ENCODE measurements at regions not wholly inside any gene's neighbourhood (a gene's known extent, or its start where the extent isn't known, plus 50 kb on each side); places are given as distances from the start of the nearest gene placed in this dataset.
"Not testable (repeated sequence)": the region's sequence is repeated elsewhere in the genome, so short reads cannot be mapped to it uniquely, and the experiment has no call there.

- no peak for TF ChIP-seq CTCF (IDR thresholded peaks at IDR 0.05)
- Histone ChIP-seq H3K27ac (no peak overlapping the region), H3K36me3 (no peaks in the 10 kb centered on the region), H3K27me3 (replicated peaks; ENCODE audit: insufficient read depth) (no peaks in the 10 kb centered on the region), H3K4me3 (no peak overlapping the region), H3K4me1 (ENCODE audit: control insufficient read depth in 1 of 2, low read depth in 2 of 2) (no peaks in the 10 kb centered on the region), H3K9me3 (no peaks in the 10 kb centered on the region)
- DNase-seq (ENCODE audit: low spot score) = no peak
- no peak for ATAC-seq (ENCODE audit: insufficient number of reproducible peaks, low FRiP score, low read depth)
Measured at GRCh38 chr13:72620874-72621273, 106.6 kb downstream of the MZT1 start.

GRCh38 chr13:72617951-72618350 lies 109.5 kb downstream of the MZT1 start:
- TF ChIP-seq CTCF (IDR thresholded peaks at IDR 0.05) = no peak
- H3K27me3 ChIP-seq (replicated peaks; ENCODE audit: insufficient read depth) = no peaks in the 10 kb centered on the region
- ATAC-seq (ENCODE audit: insufficient number of reproducible peaks, low FRiP score, low read depth) = no peak

DNA sequence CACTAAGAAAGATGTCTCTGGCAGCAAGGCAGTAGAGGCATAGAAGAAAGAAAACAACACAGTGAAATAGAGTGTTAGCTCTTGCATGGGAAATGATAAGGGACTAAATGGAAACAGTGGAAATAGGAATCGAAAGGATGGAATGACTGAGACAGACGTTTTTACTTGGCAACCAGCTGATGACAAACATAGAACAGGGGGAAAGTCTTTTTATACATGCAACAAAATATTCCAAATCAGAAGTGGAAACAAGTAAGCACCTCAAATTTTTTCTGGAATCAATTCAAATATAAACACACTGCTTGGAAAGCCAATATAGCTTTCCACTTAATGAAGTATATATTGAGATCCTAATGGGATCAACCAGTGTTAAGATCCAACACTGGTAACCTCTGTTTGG lies 110.2 kb downstream of the MZT1 start:
- DNase-seq (ENCODE audit: low spot score) (no peak), ATAC-seq (ENCODE audit: insufficient number of reproducible peaks, low FRiP score, low read depth) (no peak)
- Histone ChIP-seq H3K27me3 (replicated peaks; ENCODE audit: insufficient read depth) (no peaks in the 10 kb centered on the region), H3K9me3 (no peaks in the 10 kb centered on the region), H3K4me1 (ENCODE audit: control insufficient read depth in 1 of 2, low read depth in 2 of 2) (no peaks in the 10 kb centered on the region), H3K27ac (no peak overlapping the region), H3K4me3 (no peak overlapping the region), H3K36me3 (no peaks in the 10 kb centered on the region)
- no peak for TF ChIP-seq CTCF (IDR thresholded peaks at IDR 0.05)

More at GRCh38 chr13:72617951-72618350, 109.5 kb downstream of the MZT1 start:
- Histone ChIP-seq H3K27ac (no peak overlapping the region), H3K36me3 (no peaks in the 10 kb centered on the region), H3K4me1 (ENCODE audit: control insufficient read depth in 1 of 2, low read depth in 2 of 2) (no peaks in the 10 kb centered on the region), H3K9me3 (no peaks in the 10 kb centered on the region), H3K4me3 (no peak overlapping the region)
- DNase-seq (ENCODE audit: low spot score) = no peak

- H3K27ac ChIP-seq; H3K4me3 ChIP-seq; DNase-seq (ENCODE audit: low spot score); H3K36me3 ChIP-seq; H3K4me1 ChIP-seq (ENCODE audit: control insufficient read depth in 1 of 2, low read depth in 2 of 2); H3K9me3 ChIP-seq; H3K27me3 ChIP-seq (replicated peaks; ENCODE audit: insufficient read depth); ATAC-seq (ENCODE audit: insufficient number of reproducible peaks, low FRiP score, low read depth): not testable (repeated sequence)
Measured at GRCh38 chr13:72610251-72610891, 117.1 kb downstream of the MZT1 start.

- H3K36me3 ChIP-seq = no peaks in the 10 kb centered on the region
- no peak overlapping the region for H3K4me3 ChIP-seq
- DNase-seq (ENCODE audit: low spot score) (no peak), ATAC-seq (ENCODE audit: insufficient number of reproducible peaks, low FRiP score, low read depth) (no peak)
- H3K9me3 ChIP-seq = no peaks in the 10 kb centered on the region
- TF ChIP-seq CTCF (IDR thresholded peaks at IDR 0.05) = no peak
- H3K4me1 ChIP-seq (ENCODE audit: control insufficient read depth in 1 of 2, low read depth in 2 of 2) = no peaks in the 10 kb centered on the region
- H3K27me3 ChIP-seq (replicated peaks; ENCODE audit: insufficient read depth) = no peaks in the 10 kb centered on the region
- H3K27ac ChIP-seq = no peak overlapping the region
Measured at GRCh38 chr13:72599178-72599743, 128.2 kb downstream of the MZT1 start.
